Stomach smooth muscle (tissue), 2 donors: ENCODE measurements at regions not wholly inside any gene's neighbourhood (a gene's known extent, or its start where the extent isn't known, plus 50 kb on each side); places are given as distances from the start of the nearest gene placed in this dataset.
"Not testable (repeated sequence)": the region's sequence is repeated elsewhere in the genome, so short reads cannot be mapped to it uniquely, and the experiment has no call there.

Experiments used
- H3K27ac ChIP-seq: one replicate; pipeline ENCODE4 v1.7.0; 2013; ENCODE audit warnings: mild to moderate bottlenecking, low read length, inconsistent platforms
- H3K27me3 ChIP-seq, 2 donors: one replicate each; pipeline ENCODE4 v1.7.0; 2013; ENCODE audit warnings: low read length in 2 of 2; ENCODE audit not compliant: insufficient read depth in 2 of 2, control insufficient read depth in 1 of 2
- H3K36me3 ChIP-seq, 2 donors: one replicate each; pipeline ENCODE4 v1.7.0; 2013; ENCODE audit warnings: low read length in 2 of 2; ENCODE audit not compliant: control insufficient read depth in 2 of 2, insufficient read depth in 2 of 2
- H3K4me1 ChIP-seq: one replicate; pipeline ENCODE4 v1.7.0; 2013; ENCODE audit warnings: low read length; ENCODE audit not compliant: control insufficient read depth, insufficient read depth
- H3K4me3 ChIP-seq, 2 donors: one replicate each; pipeline ENCODE4 v1.7.0; 2013; ENCODE audit warnings: low read length in 2 of 2
- H3K9ac ChIP-seq, 2 donors: one replicate each; pipeline ENCODE4 v1.7.0; 2013; ENCODE audit warnings: low read length in 2 of 2, mild to moderate bottlenecking in 1 of 2
- H3K9me3 ChIP-seq, 2 donors: one replicate each; pipeline ENCODE4 v1.7.0; 2013; ENCODE audit warnings: low read length in 2 of 2; ENCODE audit not compliant: control insufficient read depth in 2 of 2
- donor health status: healthy.
- donor health status: Pancreatic carcinoma.

GRCh38 chr6:126890055-126890454, 228.4 kb upstream of the RSPO3 start:
- no peaks in the 10 kb centered on the region for H3K36me3 ChIP-seq
- no peak overlapping the region for H3K4me3 ChIP-seq
- no peak overlapping the region for H3K27ac ChIP-seq
- H3K27me3 ChIP-seq = no peaks in the 10 kb centered on the region
- no peak overlapping the region for H3K9ac ChIP-seq
- H3K9me3 ChIP-seq = no peaks in the 10 kb centered on the region
- H3K4me1 ChIP-seq = no peaks in the 10 kb centered on the region

- H3K27ac ChIP-seq = no peak overlapping the region
- no peaks in the 10 kb centered on the region for H3K27me3 ChIP-seq
- H3K9me3 ChIP-seq = no peaks in the 10 kb centered on the region
- no peak overlapping the region for H3K9ac ChIP-seq
- H3K4me1 ChIP-seq = no peaks in the 10 kb centered on the region
- H3K4me3 ChIP-seq = no peak overlapping the region
- H3K36me3 ChIP-seq = no peaks in the 10 kb centered on the region
Measured at GRCh38 chr6:126891158-126891557, 227.3 kb upstream of the RSPO3 start.

- H3K27me3 ChIP-seq, H3K9me3 ChIP-seq, H3K9ac ChIP-seq, H3K4me1 ChIP-seq, H3K27ac ChIP-seq, H3K4me3 ChIP-seq, H3K36me3 ChIP-seq: not testable (repeated sequence)
Measured at GRCh38 chr6:126892869-126893268, 225.6 kb upstream of the RSPO3 start.

DNA sequence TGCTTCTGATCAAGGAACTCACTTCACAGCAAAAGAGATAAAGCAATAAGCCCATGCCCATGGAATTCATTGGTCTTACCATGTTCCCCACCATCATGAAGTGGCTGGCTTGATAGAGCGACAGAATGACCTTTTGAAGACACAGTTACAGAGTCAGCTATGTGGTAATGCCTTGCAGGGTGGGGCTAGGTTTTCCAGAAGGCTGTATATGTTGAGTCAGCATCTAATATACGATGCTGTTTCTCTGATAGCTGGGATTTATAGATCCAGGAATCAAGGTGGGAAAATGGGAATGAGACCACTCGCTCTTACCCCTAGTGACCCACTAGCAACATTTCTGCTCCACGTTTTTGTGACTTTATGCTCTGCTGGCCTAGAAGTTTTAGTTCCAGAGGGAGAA, 220.7 kb upstream of the RSPO3 start:
- H3K27ac ChIP-seq = no peak overlapping the region
- H3K36me3 ChIP-seq = no peaks in the 10 kb centered on the region
- H3K27me3 ChIP-seq = no peaks in the 10 kb centered on the region
- H3K9me3 ChIP-seq = no peaks in the 10 kb centered on the region
- H3K4me3 ChIP-seq = no peak overlapping the region
- H3K9ac ChIP-seq = no peak overlapping the region
- H3K4me1 ChIP-seq = no peaks in the 10 kb centered on the region

- no peaks in the 10 kb centered on the region for H3K36me3 ChIP-seq
- no peaks in the 10 kb centered on the region for H3K9me3 ChIP-seq
- no peak overlapping the region for H3K9ac ChIP-seq
- no peaks in the 10 kb centered on the region for H3K4me1 ChIP-seq
- H3K4me3 ChIP-seq = no peak overlapping the region
- no peaks in the 10 kb centered on the region for H3K27me3 ChIP-seq
- no peak overlapping the region for H3K27ac ChIP-seq
Measured at GRCh38 chr6:126904176-126904575, 214.3 kb upstream of the RSPO3 start.

GRCh38 chr6:126905917-126906316, 212.6 kb upstream of the RSPO3 start:
- no peak overlapping the region for H3K4me3 ChIP-seq
- no peak overlapping the region for H3K27ac ChIP-seq
- H3K36me3 ChIP-seq = no peaks in the 10 kb centered on the region
- H3K9ac ChIP-seq = no peak overlapping the region
- no peaks in the 10 kb centered on the region for H3K27me3 ChIP-seq
- no peaks in the 10 kb centered on the region for H3K4me1 ChIP-seq
- H3K9me3 ChIP-seq = no peaks in the 10 kb centered on the region

GRCh38 chr6:126907312-126907711, 211.2 kb upstream of the RSPO3 start:
- no peak overlapping the region for H3K27ac ChIP-seq
- H3K27me3 ChIP-seq = no peaks in the 10 kb centered on the region
- H3K4me3 ChIP-seq = no peak overlapping the region
- no peaks in the 10 kb centered on the region for H3K36me3 ChIP-seq
- H3K4me1 ChIP-seq = no peaks in the 10 kb centered on the region
- H3K9ac ChIP-seq = no peak overlapping the region
- H3K9me3 ChIP-seq = no peaks in the 10 kb centered on the region

DNA sequence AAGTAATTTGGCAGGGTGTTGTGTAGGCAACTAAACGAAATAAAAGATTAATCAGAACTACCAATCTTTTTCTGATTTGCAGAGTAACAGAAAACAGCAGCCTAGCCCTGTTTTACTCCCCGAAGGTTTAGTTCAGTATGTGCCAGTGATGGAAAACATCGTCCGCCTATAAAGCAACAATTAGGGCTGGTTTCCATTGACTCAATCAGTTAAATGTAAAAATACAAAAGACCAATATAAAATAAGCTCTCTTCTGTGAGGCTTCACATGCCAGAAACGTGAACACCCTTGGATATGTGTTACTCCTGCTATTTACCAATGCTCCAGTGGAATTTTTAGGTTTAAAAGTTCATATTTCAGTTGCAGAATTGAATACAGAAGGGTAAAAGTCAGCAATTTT, 210.5 kb upstream of the RSPO3 start:
- Histone ChIP-seq H3K4me3 (no peak overlapping the region), H3K36me3 (no peaks in the 10 kb centered on the region), H3K27me3 (no peaks in the 10 kb centered on the region), H3K4me1 (no peaks in the 10 kb centered on the region), H3K27ac (no peak overlapping the region), H3K9me3 (no peaks in the 10 kb centered on the region), H3K9ac (no peak overlapping the region)

DNA sequence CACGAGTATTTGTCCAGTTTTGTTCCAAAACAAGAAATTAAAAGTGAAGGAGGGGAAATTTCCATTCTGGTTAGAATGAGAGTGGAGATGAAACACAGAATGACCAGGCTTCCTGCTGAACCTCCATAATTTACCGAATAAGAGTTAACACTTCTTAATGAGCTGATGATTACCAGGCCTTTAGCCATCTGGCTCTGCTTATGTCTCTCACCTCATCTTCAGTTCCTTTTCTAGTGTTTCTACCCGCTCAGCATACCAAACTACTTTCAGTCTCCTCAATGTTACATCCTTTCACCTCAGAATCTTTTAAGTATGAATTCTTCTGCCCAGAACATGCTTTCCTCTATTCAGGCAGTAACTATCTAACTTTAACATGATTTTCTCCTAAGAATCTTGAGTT, 209.0 kb upstream of the RSPO3 start:
- H3K27me3 ChIP-seq = no peaks in the 10 kb centered on the region
- H3K9me3 ChIP-seq = no peaks in the 10 kb centered on the region
- no peak overlapping the region for H3K27ac ChIP-seq
- H3K36me3 ChIP-seq = no peaks in the 10 kb centered on the region
- H3K4me1 ChIP-seq = no peaks in the 10 kb centered on the region
- no peak overlapping the region for H3K4me3 ChIP-seq
- no peak overlapping the region for H3K9ac ChIP-seq

GRCh38 chr6:126913651-126914050, 204.8 kb upstream of the RSPO3 start:
- H3K9ac ChIP-seq = no peak overlapping the region
- no peak overlapping the region for H3K4me3 ChIP-seq
- H3K27ac ChIP-seq = no peak overlapping the region
- no peaks in the 10 kb centered on the region for H3K9me3 ChIP-seq
- H3K4me1 ChIP-seq = no peaks in the 10 kb centered on the region
- H3K36me3 ChIP-seq = no peaks in the 10 kb centered on the region
- H3K27me3 ChIP-seq = no peaks in the 10 kb centered on the region

DNA sequence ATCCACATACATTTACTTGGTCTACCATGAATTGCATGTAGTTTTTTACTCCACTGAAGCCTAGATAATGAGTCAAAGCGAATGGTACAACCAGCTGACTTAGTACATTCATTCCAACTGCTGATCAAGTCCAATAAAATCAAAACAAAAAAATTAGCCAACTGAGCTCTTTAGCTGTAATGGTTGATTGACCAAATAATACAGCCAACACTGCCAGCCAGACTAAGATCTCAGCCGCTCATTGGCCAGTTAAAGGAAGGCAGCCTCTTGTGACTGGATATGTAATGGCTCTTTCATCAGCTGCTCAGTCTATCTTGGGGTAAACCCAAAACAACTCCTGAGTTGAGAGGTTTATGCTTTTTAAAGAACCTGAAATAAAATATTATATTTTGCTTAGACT, 204.3 kb upstream of the RSPO3 start:
- Histone ChIP-seq H3K9me3 (no peaks in the 10 kb centered on the region), H3K4me1 (no peaks in the 10 kb centered on the region), H3K9ac (no peak overlapping the region), H3K36me3 (no peaks in the 10 kb centered on the region), H3K27ac (no peak overlapping the region), H3K27me3 (no peaks in the 10 kb centered on the region), H3K4me3 (no peak overlapping the region)

DNA sequence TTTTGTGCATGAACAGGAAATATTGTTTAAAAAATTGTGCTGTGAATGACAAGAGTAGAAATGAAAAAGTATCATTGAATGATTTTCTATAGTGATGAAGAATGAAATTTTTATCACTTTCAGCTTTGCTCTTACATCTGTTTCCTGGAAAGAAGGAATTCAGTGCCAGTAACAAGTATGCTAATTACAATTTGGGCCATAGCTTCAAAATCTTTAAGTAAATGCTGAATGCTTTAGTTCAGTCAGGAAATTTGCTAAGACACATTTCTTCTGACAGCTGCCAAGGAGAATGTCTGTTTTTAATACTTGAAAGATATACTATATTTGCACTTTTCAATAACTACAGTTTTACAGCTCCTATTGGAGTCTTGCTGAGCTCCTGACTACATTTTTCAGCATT, 203.7 kb upstream of the RSPO3 start:
- H3K9me3 ChIP-seq = no peaks in the 10 kb centered on the region
- H3K9ac ChIP-seq = no peak overlapping the region
- H3K4me1 ChIP-seq = no peaks in the 10 kb centered on the region
- H3K27me3 ChIP-seq = no peaks in the 10 kb centered on the region
- no peak overlapping the region for H3K4me3 ChIP-seq
- H3K36me3 ChIP-seq = no peaks in the 10 kb centered on the region
- H3K27ac ChIP-seq = no peak overlapping the region
